H9 (cell line): ENCODE measurements at regions not wholly inside any gene's neighbourhood (a gene's known extent, or its start where the extent isn't known, plus 50 kb on each side); places are given as distances from the start of the nearest gene placed in this dataset.

ENCODE experiments used
- DNase-seq: peaks from one replicate; pipeline ENCODE4 v3.0.0-alpha.2; 2017
- H2AFZ ChIP-seq: one replicate; pipeline ENCODE4 v1.6.1; 2013; ENCODE audit warnings: mild to moderate bottlenecking, low read length, control low read depth, moderate library complexity
- H2AK5ac ChIP-seq: 2 replicates; pipeline ENCODE4 v1.6.1; 2013; ENCODE audit warnings: low read length, control low read depth, mixed read lengths; ENCODE audit not compliant: insufficient read length
- H2BK120ac ChIP-seq: one replicate; pipeline ENCODE4 v1.6.1; 2013; ENCODE audit warnings: low read depth, mild to moderate bottlenecking, low read length, control low read depth, inconsistent platforms; ENCODE audit not compliant: poor library complexity, severe bottlenecking
- H2BK12ac ChIP-seq: 2 replicates; pipeline ENCODE4 v1.6.1; 2013; ENCODE audit warnings: low read length, control low read depth, mixed read lengths, low read depth; ENCODE audit not compliant: insufficient read length
- H2BK15ac ChIP-seq: 2 replicates; pipeline ENCODE4 v1.6.1; 2013; ENCODE audit warnings: low read depth, low read length, control low read depth
- H2BK20ac ChIP-seq: one replicate; pipeline ENCODE4 v1.6.1; 2013; ENCODE audit warnings: low read depth, mild to moderate bottlenecking, low read length, control low read depth, inconsistent platforms; ENCODE audit not compliant: poor library complexity, severe bottlenecking
- H2BK5ac ChIP-seq: 2 replicates; pipeline ENCODE4 v1.6.1; 2013; ENCODE audit warnings: low read length, control low read depth, mixed read lengths; ENCODE audit not compliant: insufficient read length
- H3K14ac ChIP-seq: 2 replicates; pipeline ENCODE4 v1.6.1; 2013; ENCODE audit warnings: low read length, control low read depth; ENCODE audit not compliant: insufficient read depth
- H3K18ac ChIP-seq: 2 replicates; pipeline ENCODE4 v1.6.1; 2013; ENCODE audit warnings: low read depth, mild to moderate bottlenecking, mixed read lengths, low read length, control low read depth; ENCODE audit not compliant: insufficient read length
- H3K23ac ChIP-seq: 2 replicates; pipeline ENCODE4 v1.6.1; 2013; ENCODE audit warnings: low read length, control low read depth, mixed read lengths, low read depth; ENCODE audit not compliant: insufficient read length
- H3K23me2 ChIP-seq: 2 replicates; pipeline ENCODE4 v1.6.1; 2013; ENCODE audit warnings: low read depth, mild to moderate bottlenecking, mixed read lengths, low read length, control low read depth; ENCODE audit not compliant: insufficient read length, poor library complexity, severe bottlenecking
- H3K27ac ChIP-seq: 2 replicates; pipeline ENCODE4 v1.5.1; 2013; ENCODE audit warnings: low read length, control low read depth, mixed read lengths, low read depth; ENCODE audit not compliant: insufficient read length
- H3K27me3 ChIP-seq: 2 replicates; pipeline ENCODE4 v1.6.1; 2013; ENCODE audit warnings: low read length, control low read depth, inconsistent platforms; ENCODE audit not compliant: insufficient read depth
- H3K4ac ChIP-seq: 2 replicates; pipeline ENCODE4 v1.6.1; 2013; ENCODE audit warnings: low read depth, mild to moderate bottlenecking, control low read depth, inconsistent platforms, low read length, moderate library complexity
- H3K4me1 ChIP-seq: 2 replicates; pipeline ENCODE4 v1.6.1; 2013; ENCODE audit warnings: low read length, control low read depth, inconsistent platforms; ENCODE audit not compliant: insufficient read depth
- H3K4me2 ChIP-seq: 2 replicates; pipeline ENCODE4 v1.6.1; 2013; ENCODE audit warnings: low read length, control low read depth, mixed read lengths; ENCODE audit not compliant: insufficient read length, insufficient read depth
- H3K56ac ChIP-seq: 2 replicates; pipeline ENCODE4 v1.6.1; 2013; ENCODE audit warnings: low read depth, mild to moderate bottlenecking, mixed read lengths, low read length, control low read depth; ENCODE audit not compliant: insufficient read length
- H3K79me1 ChIP-seq: 2 replicates; pipeline ENCODE4 v1.6.1; 2013; ENCODE audit warnings: low read depth, mild to moderate bottlenecking, moderate library complexity, low read length, control low read depth, inconsistent platforms; ENCODE audit not compliant: insufficient read depth, poor library complexity, severe bottlenecking
- H3K79me2 ChIP-seq: 2 replicates; pipeline ENCODE4 v1.6.1; 2013; ENCODE audit warnings: low read length, control low read depth, inconsistent platforms; ENCODE audit not compliant: insufficient read depth
- H3K9ac ChIP-seq: 2 replicates; pipeline ENCODE4 v1.6.1; 2013; ENCODE audit warnings: low read length, control low read depth, mixed read lengths; ENCODE audit not compliant: insufficient read length; ENCODE audit errors: extremely low read depth
- H3K9me3 ChIP-seq: one replicate; pipeline ENCODE4 v1.6.1; 2013; ENCODE audit warnings: low read depth, low read length, inconsistent platforms; ENCODE audit not compliant: control insufficient read depth
- H3T11ph ChIP-seq: one replicate; pipeline ENCODE4 v1.6.1; 2013; ENCODE audit warnings: mild to moderate bottlenecking, low read length, control low read depth, inconsistent platforms
- H4K20me1 ChIP-seq: one replicate; pipeline ENCODE4 v1.6.1; 2013; ENCODE audit not compliant: control insufficient read depth, insufficient read length, insufficient read depth
- H4K5ac ChIP-seq: 2 replicates; pipeline ENCODE4 v1.6.1; 2013; ENCODE audit warnings: low read depth, mild to moderate bottlenecking, mixed read lengths, low read length, control low read depth; ENCODE audit not compliant: insufficient read length
- H4K8ac ChIP-seq: replicated peaks from 2 replicates; pipeline ENCODE4 v1.6.1; 2013; ENCODE audit warnings: low read length, control low read depth, mixed read lengths, low read depth; ENCODE audit not compliant: insufficient read length
- H4K91ac ChIP-seq: 2 replicates; pipeline ENCODE4 v1.6.1; 2013; ENCODE audit warnings: low read depth, mild to moderate bottlenecking, moderate library complexity, mixed read lengths, low read length, control low read depth; ENCODE audit not compliant: insufficient read length
- H3K27ac Mint-ChIP-seq, 3 experiments: 2 replicates in 2 of 3; 3 replicates in 1 of 3; pipeline ENCODE4 v1.8.0; 2020 to 2021; ENCODE audit warnings: mixed read lengths in 3 of 3, mild to moderate bottlenecking in 1 of 3, moderate library complexity in 1 of 3
- H3K27me3 Mint-ChIP-seq: 2 replicates; pipeline ENCODE4 v1.8.0; 2021; ENCODE audit warnings: low read depth, mild to moderate bottlenecking, moderate library complexity, mixed read lengths
- H3K36me3 Mint-ChIP-seq, 3 experiments: 2 replicates in 2 of 3; 3 replicates in 1 of 3; pipeline ENCODE4 v1.8.0; 2020 to 2021; ENCODE audit warnings: low read depth in 3 of 3, mixed read lengths in 3 of 3; ENCODE audit not compliant: insufficient read depth in 1 of 3
- H3K4me1 Mint-ChIP-seq, 2 experiments: 2 replicates each; pipeline ENCODE4 v1.8.0; 2020; ENCODE audit warnings: mixed read lengths in 2 of 2
- H3K4me3 Mint-ChIP-seq, 2 experiments: 2 replicates in 1 of 2; 3 replicates in 1 of 2; pipeline ENCODE4 v1.8.0; 2020 to 2021; ENCODE audit warnings: mild to moderate bottlenecking in 2 of 2, mixed read lengths in 2 of 2, moderate library complexity in 1 of 2
- H3K9me3 Mint-ChIP-seq, 2 experiments: 2 replicates in 1 of 2; 3 replicates in 1 of 2; pipeline ENCODE4 v1.8.0; 2020; ENCODE audit warnings: mild to moderate bottlenecking in 2 of 2, mixed read lengths in 2 of 2, moderate library complexity in 1 of 2
- WGBS: extraction: QIAGEN DNeasy Blood & Tissue Kit; methylation state at CpG from one replicate; pipeline ENCODE4 v1.1.7; 2013; ENCODE audit warnings: missing lambda C conversion rate, low lambda C conversion rate, mixed read lengths; ENCODE audit not compliant: insufficient read length; ENCODE audit errors: extremely low coverage; 5-methylcytosine and 5-hydroxymethylcytosine counted together
- TF ChIP-seq, protein P1 (sequence below): fragments of 200-600 bp; sonication (generic); conservative IDR thresholded peaks from 3 replicates; pipeline ENCODE4 v1.8.0; 2021; ENCODE audit warnings: antibody characterized with exemption, mild to moderate bottlenecking

GRCh38 chr9:129356871-129357772, 179.1 kb upstream of the IER5L start:
- H3K27ac Mint-ChIP-seq = no peak overlapping the region; a peak in 1 of 7 replicates
- Histone ChIP-seq H4K5ac (no peak overlapping the region), H2AFZ (no peak overlapping the region), H3K14ac (no peak overlapping the region), H4K20me1 (no peaks in the 10 kb centered on the region), H3K27ac (no peak overlapping the region), H3K79me2 (no peaks in the 10 kb centered on the region), H3K23ac (no peak overlapping the region), H3K79me1 (no peaks in the 10 kb centered on the region), H2BK5ac (no peak overlapping the region), H3K18ac (no peak overlapping the region), H2AK5ac (no peak overlapping the region), H3K27me3 (no peaks in the 10 kb centered on the region), H3K9ac (no peak overlapping the region), H3K23me2 (peaks cover 7% of the 10 kb centered on the region), H3K56ac (no peak overlapping the region), H3K4me1 (no peaks in the 10 kb centered on the region), H3K9me3 (no peaks in the 10 kb centered on the region), H3K4me2 (no peak overlapping the region), H3T11ph (no peak overlapping the region), H2BK20ac (no peak overlapping the region), H3K4ac (no peak overlapping the region), H2BK12ac (no peak overlapping the region), H4K91ac (no peak overlapping the region), H4K8ac (no peak overlapping the region), H2BK15ac (no peak overlapping the region), H2BK120ac (no peak overlapping the region)
- TF ChIP-seq, protein P1, sequence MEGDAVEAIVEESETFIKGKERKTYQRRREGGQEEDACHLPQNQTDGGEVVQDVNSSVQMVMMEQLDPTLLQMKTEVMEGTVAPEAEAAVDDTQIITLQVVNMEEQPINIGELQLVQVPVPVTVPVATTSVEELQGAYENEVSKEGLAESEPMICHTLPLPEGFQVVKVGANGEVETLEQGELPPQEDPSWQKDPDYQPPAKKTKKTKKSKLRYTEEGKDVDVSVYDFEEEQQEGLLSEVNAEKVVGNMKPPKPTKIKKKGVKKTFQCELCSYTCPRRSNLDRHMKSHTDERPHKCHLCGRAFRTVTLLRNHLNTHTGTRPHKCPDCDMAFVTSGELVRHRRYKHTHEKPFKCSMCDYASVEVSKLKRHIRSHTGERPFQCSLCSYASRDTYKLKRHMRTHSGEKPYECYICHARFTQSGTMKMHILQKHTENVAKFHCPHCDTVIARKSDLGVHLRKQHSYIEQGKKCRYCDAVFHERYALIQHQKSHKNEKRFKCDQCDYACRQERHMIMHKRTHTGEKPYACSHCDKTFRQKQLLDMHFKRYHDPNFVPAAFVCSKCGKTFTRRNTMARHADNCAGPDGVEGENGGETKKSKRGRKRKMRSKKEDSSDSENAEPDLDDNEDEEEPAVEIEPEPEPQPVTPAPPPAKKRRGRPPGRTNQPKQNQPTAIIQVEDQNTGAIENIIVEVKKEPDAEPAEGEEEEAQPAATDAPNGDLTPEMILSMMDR = no peak
- H3K4me1 Mint-ChIP-seq = peaks cover 7 to 16% of the 10 kb centered on the region in 2 experiments
- H3K4me3 Mint-ChIP-seq = no peak overlapping the region
- peaks cover 4 to 5% of the 10 kb centered on the region in 2 experiments for H3K9me3 Mint-ChIP-seq
- peaks cover 9% of the 10 kb centered on the region for H3K27me3 Mint-ChIP-seq
- H3K36me3 Mint-ChIP-seq = peaks cover 0 to 4% (median 4%) of the 10 kb centered on the region in 3 experiments; a peak in 4 of 7 replicates
- WGBS = no CpG with 5 or more reads among the region's 18 CpGs
- no peak for DNase-seq
